ENCODE measurements at regions not wholly inside any gene's neighbourhood (a gene's known extent, or its start where the extent isn't known, plus 50 kb on each side); places are given as distances from the start of the nearest gene placed in this dataset.

DNA sequence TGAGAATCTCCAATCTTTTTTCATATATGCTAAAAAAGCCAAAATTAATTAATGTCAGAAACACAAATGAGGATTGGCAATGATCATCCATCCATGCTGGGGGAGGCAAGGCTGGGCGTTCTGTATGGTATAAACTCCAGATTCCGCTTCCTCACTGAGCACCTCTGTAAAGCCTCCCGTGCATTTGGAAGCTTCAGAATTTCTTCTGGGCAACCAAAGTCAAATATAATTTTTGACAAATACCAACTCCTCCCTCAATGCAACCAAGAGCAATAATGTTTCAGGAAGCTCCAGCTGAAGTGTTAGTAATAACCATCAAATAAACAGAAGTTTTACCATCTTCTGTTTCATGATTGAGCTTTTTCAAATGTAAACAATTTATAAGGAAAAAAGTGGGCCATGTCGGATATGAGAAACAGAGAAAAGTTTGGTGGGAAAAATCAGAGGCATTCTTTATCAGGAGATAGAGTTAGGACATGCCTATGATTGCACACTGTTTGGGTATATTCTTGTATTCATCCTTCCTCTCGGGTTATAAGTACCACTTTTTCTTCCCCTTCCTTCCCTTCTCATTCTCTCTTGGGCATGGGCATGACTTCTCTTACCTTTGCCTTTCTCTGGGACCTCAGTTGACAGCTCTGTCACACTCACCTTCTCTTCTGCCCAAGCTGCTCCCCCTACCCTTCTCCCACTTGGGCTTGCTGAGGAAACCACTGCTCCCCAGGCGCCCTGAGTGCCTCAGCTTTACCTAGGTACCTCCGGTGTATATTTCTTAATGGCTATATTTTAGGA is 149.5 kb upstream of the ZEB2 start:
- no peak overlapping the region for H3K4me3 Mint-ChIP-seq
- no peak overlapping the region for H3K27ac Mint-ChIP-seq
- H3K4me1 Mint-ChIP-seq = peaks cover 2% of the 10 kb centered on the region
- no peaks in the 10 kb centered on the region for H3K9me3 Mint-ChIP-seq
- DNase-seq = no peak
- peaks cover 2% of the 10 kb centered on the region for H3K27me3 Mint-ChIP-seq
- no peak for ATAC-seq
- no peaks in the 10 kb centered on the region for H3K36me3 Mint-ChIP-seq (ENCODE audit: low read depth)

DNA sequence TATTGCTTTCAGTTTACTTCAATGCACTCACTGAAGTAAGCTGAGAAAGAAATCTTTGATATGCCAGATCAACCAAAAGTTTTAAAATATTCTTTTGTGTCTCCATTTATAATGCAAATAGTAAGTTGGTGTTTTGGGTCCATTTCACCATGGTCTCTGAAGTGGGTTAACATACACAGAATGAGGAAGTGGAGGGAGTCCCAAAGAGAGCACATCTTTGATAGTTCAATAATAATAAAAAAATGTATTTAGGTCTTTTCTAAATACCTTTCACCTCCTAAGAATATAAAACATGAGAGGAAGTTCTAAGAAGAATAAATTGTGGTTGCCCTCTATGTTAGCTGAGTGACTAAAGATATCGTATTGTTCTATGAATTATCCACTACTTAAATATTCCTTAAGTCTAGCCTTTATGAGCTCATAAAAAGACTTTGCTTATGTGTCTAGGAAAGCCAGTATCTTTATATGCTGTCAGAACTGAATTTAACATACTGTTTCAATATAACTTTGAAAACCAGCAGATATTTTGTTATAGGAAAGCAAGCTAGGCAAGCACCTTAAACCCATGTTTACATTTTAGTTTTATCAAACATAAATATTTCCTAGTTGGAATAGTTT is 148.7 kb upstream of the ZEB2 start:
- no peak overlapping the region for H3K27ac Mint-ChIP-seq
- no peaks in the 10 kb centered on the region for H3K36me3 Mint-ChIP-seq (ENCODE audit: low read depth)
- ATAC-seq = no peak

DNA sequence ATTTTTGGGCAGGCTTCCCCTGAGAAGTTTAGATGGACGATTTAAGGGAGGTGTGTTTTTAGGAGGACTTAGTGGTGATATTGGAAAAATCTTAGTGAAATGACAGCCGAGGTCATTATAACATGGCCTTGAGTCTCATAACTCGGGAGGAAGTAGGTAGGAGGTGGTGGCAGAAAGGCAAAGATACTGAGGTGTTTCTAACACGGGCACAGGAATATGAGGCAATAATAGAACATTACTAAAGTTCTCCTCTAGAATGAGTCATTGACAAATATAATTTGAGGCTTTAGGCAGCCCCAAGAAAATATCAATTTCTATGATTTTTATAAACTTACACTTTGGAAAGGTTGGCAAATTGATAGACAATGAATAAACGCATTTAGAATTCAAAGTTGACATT is 146.1 kb upstream of the ZEB2 start:
- no peak overlapping the region for H3K27ac Mint-ChIP-seq
- peaks cover 4% of the 10 kb centered on the region for H3K4me1 Mint-ChIP-seq
- H3K9me3 Mint-ChIP-seq = no peaks in the 10 kb centered on the region
- no peaks in the 10 kb centered on the region for H3K36me3 Mint-ChIP-seq (ENCODE audit: low read depth)
- DNase-seq (no peak), ATAC-seq (no peak)
- H3K27me3 Mint-ChIP-seq = peaks cover 3% of the 10 kb centered on the region
- H3K4me3 Mint-ChIP-seq = no peak overlapping the region

More for the DNA sequence above, 148.7 kb upstream of the ZEB2 start:
- peaks cover 2% of the 10 kb centered on the region for H3K4me1 Mint-ChIP-seq
- no peaks in the 10 kb centered on the region for H3K9me3 Mint-ChIP-seq
- DNase-seq = no peak
- H3K27me3 Mint-ChIP-seq = peaks cover 2% of the 10 kb centered on the region
- no peak overlapping the region for H3K4me3 Mint-ChIP-seq

- Mint-ChIP-seq H3K4me3 (no peak overlapping the region), H3K27me3 (peaks cover 3% of the 10 kb centered on the region), H3K9me3 (no peaks in the 10 kb centered on the region), H3K4me1 (peaks cover 12% of the 10 kb centered on the region), H3K36me3 (ENCODE audit: low read depth) (no peaks in the 10 kb centered on the region), H3K27ac (no peak overlapping the region)
- DNase-seq (no peak), ATAC-seq (no peak)
Observed at GRCh38 chr2:144663207-144663606, 143.3 kb upstream of the ZEB2 start.

GRCh38 chr2:144660518-144661316 is 140.8 kb upstream of the ZEB2 start:
- no peaks in the 10 kb centered on the region for H3K36me3 Mint-ChIP-seq (ENCODE audit: low read depth)
- DNase-seq (no peak), ATAC-seq (no peak)
- peaks cover 10% of the 10 kb centered on the region for H3K4me1 Mint-ChIP-seq
- H3K9me3 Mint-ChIP-seq = no peaks in the 10 kb centered on the region
- H3K27me3 Mint-ChIP-seq = peaks cover 2% of the 10 kb centered on the region
- H3K27ac Mint-ChIP-seq = peak overlapping the region; percentile 7
- no peak overlapping the region for H3K4me3 Mint-ChIP-seq

GRCh38 chr2:144659731-144660275 is 139.9 kb upstream of the ZEB2 start:
- Mint-ChIP-seq H3K27me3 (peaks cover 2% of the 10 kb centered on the region), H3K9me3 (no peaks in the 10 kb centered on the region), H3K27ac (peak overlapping the region; percentile 7), H3K4me1 (peaks cover 10% of the 10 kb centered on the region), H3K4me3 (no peak overlapping the region), H3K36me3 (ENCODE audit: low read depth) (no peaks in the 10 kb centered on the region)
- DNase-seq = peak; percentile 26
- ATAC-seq = peak; percentile 97

DNA sequence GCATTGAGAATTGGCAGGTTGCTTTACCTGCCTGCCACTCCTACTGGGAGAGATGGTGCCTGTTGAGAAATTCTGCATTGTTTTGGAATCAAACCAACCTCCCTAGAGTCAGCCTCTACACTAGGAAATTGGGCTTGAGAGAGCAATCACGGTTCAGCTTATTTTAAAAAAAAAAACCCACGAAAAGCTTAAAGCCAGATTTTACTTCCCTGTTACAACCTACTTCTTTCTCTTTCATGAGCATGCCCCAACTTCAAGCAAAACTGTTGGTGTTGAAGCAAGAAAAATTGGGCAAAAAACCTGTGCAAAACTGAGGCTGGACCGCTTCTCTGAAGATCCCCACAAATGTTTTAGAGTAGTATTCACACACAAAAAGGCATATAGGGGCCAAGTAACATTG is 134.6 kb upstream of the ZEB2 start:
- H3K27me3 Mint-ChIP-seq = no peaks in the 10 kb centered on the region
- no peak overlapping the region for H3K27ac Mint-ChIP-seq
- ATAC-seq (no peak), DNase-seq (no peak)
- no peak overlapping the region for H3K4me3 Mint-ChIP-seq
- peaks cover 3% of the 10 kb centered on the region for H3K4me1 Mint-ChIP-seq
- no peaks in the 10 kb centered on the region for H3K9me3 Mint-ChIP-seq
- H3K36me3 Mint-ChIP-seq (ENCODE audit: low read depth) = no peaks in the 10 kb centered on the region

- no peaks in the 10 kb centered on the region for H3K4me1 Mint-ChIP-seq
Observed at GRCh38 chr2:144650907-144651306, 131.0 kb upstream of the ZEB2 start.

DNA sequence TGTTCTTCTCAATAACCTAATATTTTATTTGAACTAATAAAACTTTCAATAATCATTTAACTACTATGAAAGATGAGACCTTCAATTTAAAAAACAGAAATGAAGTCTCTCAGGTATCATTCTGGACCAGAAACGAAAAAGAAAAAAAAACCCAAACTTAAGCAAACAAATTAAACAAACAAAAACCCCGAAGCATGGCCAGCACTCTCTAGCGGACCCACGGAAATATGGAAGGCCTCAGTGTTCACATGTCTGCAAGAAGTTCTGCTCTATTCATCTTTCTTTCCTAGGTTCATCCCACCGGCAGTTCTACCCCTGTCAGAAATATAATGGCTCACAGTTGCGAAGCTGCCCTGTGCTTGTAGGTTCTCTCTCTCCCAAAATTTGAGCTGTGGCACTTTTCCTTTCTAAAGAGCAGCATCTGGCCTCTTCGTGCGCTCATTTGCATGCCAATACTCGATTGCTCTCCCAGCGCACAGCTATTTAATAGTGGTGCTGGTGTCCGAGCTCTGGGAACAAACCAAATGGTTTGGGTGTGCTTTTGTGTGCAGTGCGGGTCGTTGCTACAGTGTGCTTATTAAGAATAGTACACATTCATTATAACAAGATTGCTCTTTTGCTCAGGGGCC is 129.0 kb upstream of the ZEB2 start:
- H3K36me3 Mint-ChIP-seq (ENCODE audit: low read depth) = no peaks in the 10 kb centered on the region
- no peaks in the 10 kb centered on the region for H3K4me1 Mint-ChIP-seq
- H3K9me3 Mint-ChIP-seq = no peaks in the 10 kb centered on the region
- ATAC-seq (no peak), DNase-seq (no peak)
- no peaks in the 10 kb centered on the region for H3K27me3 Mint-ChIP-seq
- H3K4me3 Mint-ChIP-seq = no peak overlapping the region
- no peak overlapping the region for H3K27ac Mint-ChIP-seq

More at GRCh38 chr2:144650907-144651306, 131.0 kb upstream of the ZEB2 start:
- no peak for ATAC-seq
- Mint-ChIP-seq H3K36me3 (ENCODE audit: low read depth) (no peaks in the 10 kb centered on the region), H3K4me3 (no peak overlapping the region), H3K27ac (no peak overlapping the region), H3K27me3 (no peaks in the 10 kb centered on the region), H3K9me3 (no peaks in the 10 kb centered on the region)
- no peak for DNase-seq

DNA sequence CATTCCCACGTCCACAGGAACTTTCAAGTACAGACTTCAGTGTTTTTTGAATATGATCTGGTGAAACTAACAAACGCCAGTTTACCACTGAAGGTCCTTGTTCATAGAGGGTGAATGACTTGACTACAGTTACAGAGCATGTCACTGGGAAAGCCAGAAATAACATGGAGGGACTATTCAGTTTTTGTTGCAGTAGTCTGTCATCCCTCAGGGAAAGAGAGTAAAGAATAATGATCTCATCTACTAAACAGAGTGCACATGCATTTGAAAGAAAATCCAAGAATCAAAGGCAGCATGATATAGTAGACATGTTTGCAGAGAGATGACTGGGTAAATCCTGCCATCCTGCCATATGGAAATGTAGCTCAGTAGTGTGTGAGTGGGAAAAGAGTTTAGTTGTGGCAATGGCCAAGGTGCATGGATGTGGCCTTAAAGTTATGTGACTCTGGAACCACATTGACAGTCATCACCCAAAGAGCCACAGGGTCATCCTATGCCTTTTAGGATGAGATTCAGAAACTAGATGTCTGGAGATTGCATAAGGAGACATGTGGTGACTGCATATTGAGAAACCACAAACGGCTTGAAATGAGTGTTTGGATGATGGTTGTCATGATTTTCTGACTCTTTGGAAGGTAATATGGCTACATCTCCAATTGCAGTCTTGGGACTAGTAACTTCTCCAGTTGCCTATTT is 125.3 kb upstream of the ZEB2 start:
- DNase-seq (no peak), ATAC-seq (peak; percentile 46)
- no peaks in the 10 kb centered on the region for H3K4me1 Mint-ChIP-seq
- H3K4me3 Mint-ChIP-seq = no peak overlapping the region
- H3K27me3 Mint-ChIP-seq = peaks cover 6% of the 10 kb centered on the region
- H3K9me3 Mint-ChIP-seq = no peaks in the 10 kb centered on the region
- no peak overlapping the region for H3K27ac Mint-ChIP-seq
- H3K36me3 Mint-ChIP-seq (ENCODE audit: low read depth) = no peaks in the 10 kb centered on the region

- no peak for DNase-seq
- Mint-ChIP-seq H3K4me3 (no peak overlapping the region), H3K36me3 (ENCODE audit: low read depth) (no peaks in the 10 kb centered on the region), H3K4me1 (no peaks in the 10 kb centered on the region), H3K27ac (no peak overlapping the region), H3K27me3 (peaks cover 6% of the 10 kb centered on the region), H3K9me3 (no peaks in the 10 kb centered on the region)
- ATAC-seq = no peak
Observed at GRCh38 chr2:144644549-144644948, 124.6 kb upstream of the ZEB2 start.

DNA sequence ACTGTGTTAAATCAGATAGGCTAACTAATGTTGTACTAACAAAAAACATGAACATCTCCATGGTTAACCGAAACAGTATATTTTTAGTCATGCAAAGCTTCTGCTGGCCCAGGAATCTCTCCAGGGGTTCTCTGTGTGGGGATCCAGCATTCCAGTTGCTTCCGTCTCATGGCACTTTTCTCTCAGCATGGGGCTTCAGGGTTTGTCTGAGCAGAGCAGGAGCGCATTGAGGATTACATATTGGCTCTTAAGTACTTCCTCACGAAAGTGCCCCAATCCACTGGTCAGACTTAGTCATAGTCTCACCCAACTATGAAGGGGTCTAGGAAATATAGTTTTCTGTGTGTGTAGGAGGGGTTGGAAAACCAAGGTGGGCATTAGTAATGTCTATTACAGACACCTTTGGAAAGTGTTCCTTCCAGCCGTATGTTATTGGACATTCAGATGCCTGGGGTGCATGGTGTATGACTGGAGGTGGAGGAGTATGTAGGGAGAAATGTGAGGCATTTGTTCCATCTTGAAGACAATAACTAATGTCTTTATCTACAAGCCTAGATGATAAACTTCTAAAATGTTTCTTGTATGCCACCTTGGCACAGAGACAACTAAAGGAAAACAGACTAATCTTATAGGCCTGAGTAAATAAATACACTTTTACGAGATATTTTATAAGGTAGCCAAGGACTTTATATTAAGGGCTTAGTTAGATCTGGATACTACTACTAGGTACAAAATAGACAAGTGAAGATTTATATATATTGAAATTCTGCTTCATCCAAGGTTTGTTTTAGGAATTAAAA is 123.8 kb upstream of the ZEB2 start:
- Mint-ChIP-seq H3K9me3 (no peaks in the 10 kb centered on the region), H3K4me1 (no peaks in the 10 kb centered on the region), H3K27ac (no peak overlapping the region), H3K36me3 (ENCODE audit: low read depth) (no peaks in the 10 kb centered on the region), H3K4me3 (no peak overlapping the region), H3K27me3 (peaks cover 6% of the 10 kb centered on the region)
- DNase-seq = no peak
- no peak for ATAC-seq

DNA sequence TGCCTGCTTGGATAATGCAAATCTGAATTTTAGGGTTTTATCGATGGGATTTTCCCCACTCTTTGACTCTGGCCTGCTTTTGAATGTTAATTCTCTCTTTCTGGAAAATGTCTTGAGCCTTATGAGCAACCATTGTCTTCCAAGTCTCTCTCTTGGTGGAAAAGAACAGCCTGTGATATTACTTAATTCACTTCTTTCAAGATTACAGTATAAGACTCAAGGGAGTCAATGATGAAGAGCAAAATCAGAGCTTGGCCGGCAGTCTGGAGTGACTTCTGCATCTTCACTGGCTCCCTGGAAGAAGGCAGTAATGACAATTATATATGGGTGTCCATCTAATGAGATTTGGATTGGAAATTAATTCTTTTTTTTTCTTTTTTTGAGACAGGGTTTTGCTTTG is 122.9 kb upstream of the ZEB2 start:
- no peaks in the 10 kb centered on the region for H3K36me3 Mint-ChIP-seq (ENCODE audit: low read depth)
- H3K9me3 Mint-ChIP-seq = no peaks in the 10 kb centered on the region
- DNase-seq (no peak), ATAC-seq (no peak)
- no peak overlapping the region for H3K27ac Mint-ChIP-seq
- no peak overlapping the region for H3K4me3 Mint-ChIP-seq
- H3K4me1 Mint-ChIP-seq = no peaks in the 10 kb centered on the region
- H3K27me3 Mint-ChIP-seq = peaks cover 6% of the 10 kb centered on the region
